AG09319 (cell line): ENCODE measurements at regions not wholly inside any gene's neighbourhood (a gene's known extent, or its start where the extent isn't known, plus 50 kb on each side); places are given as distances from the start of the nearest gene placed in this dataset.

Experiments
- DNase-seq: peaks from one replicate; pipeline ENCODE4 v3.0.0-alpha.2; 2010; ENCODE audit warnings: low read depth; ENCODE audit errors: extremely low read depth
- CTCF ChIP-seq: IDR thresholded peaks from 2 replicates; pipeline ENCODE4 v1.5.1; 2011; ENCODE audit warnings: low read depth, mild to moderate bottlenecking, inconsistent platforms, low read length, moderate library complexity

GRCh38 chr5:4563400-4563799, 576.7 kb upstream of the ADAMTS16 start:
- DNase-seq = no peak
- no peak for TF ChIP-seq CTCF

GRCh38 chr5:4570047-4570995, 569.8 kb upstream of the ADAMTS16 start:
- no peak for DNase-seq

GRCh38 chr5:4571248-4571948, 568.7 kb upstream of the ADAMTS16 start:
- no peak for DNase-seq
- no peak for TF ChIP-seq CTCF

More at GRCh38 chr5:4570047-4570995, 569.8 kb upstream of the ADAMTS16 start:
- TF ChIP-seq CTCF = no peak

GRCh38 chr5:4572311-4573100, 567.6 kb upstream of the ADAMTS16 start:
- no peak for TF ChIP-seq CTCF
- no peak for DNase-seq

- no peak for DNase-seq
These were observed 564.5 kb upstream of the ADAMTS16 start for GRCh38 chr5:4575608-4576007.

GRCh38 chr5:4576161-4576748, 563.9 kb upstream of the ADAMTS16 start:
- no peak for TF ChIP-seq CTCF
- DNase-seq = no peak

More at GRCh38 chr5:4575608-4576007, 564.5 kb upstream of the ADAMTS16 start:
- no peak for TF ChIP-seq CTCF
